HL-60 (cell line): ENCODE measurements at regions not wholly inside any gene's neighbourhood (a gene's known extent, or its start where the extent isn't known, plus 50 kb on each side); places are given as distances from the start of the nearest gene placed in this dataset.

Experiments
- DNase-seq, 2 experiments: peaks; one replicate each; pipeline ENCODE4 v3.0.0-alpha.2; 2010 to 2020; ENCODE audit warnings: low read depth in 1 of 2, low spot score in 1 of 2
- H3K27ac ChIP-seq: fragments of 250-450 bp; sonication (Bioruptor Pico); replicated peaks from 2 replicates; pipeline ENCODE4 v1.5.1; 2020; ENCODE audit warnings: mild to moderate bottlenecking, moderate library complexity
- H3K27me3 ChIP-seq: fragments of 250-450 bp; sonication (Bioruptor Pico); 2 replicates; pipeline ENCODE4 v1.5.1; 2021; ENCODE audit warnings: mild to moderate bottlenecking, moderate library complexity; ENCODE audit not compliant: insufficient read depth, poor library complexity, severe bottlenecking
- H3K4me3 ChIP-seq: replicated peaks from 2 replicates; pipeline ENCODE4 v1.5.1; 2011; ENCODE audit warnings: mild to moderate bottlenecking, control low read depth, low read length; ENCODE audit not compliant: insufficient read depth
- GABPA ChIP-seq: IDR thresholded peaks from 2 replicates; pipeline ENCODE4 v1.6.1; 2012; ENCODE audit warnings: low read depth
- POLR2AphosphoS5 ChIP-seq: IDR thresholded peaks from 2 replicates; pipeline ENCODE4 v1.6.1; 2012; ENCODE audit warnings: low read depth
- SPI1 ChIP-seq: IDR thresholded peaks from 2 replicates; pipeline ENCODE4 v1.6.1; 2012; ENCODE audit warnings: low read depth, mild to moderate bottlenecking, borderline replicate concordance
- TF ChIP-seq, protein P1 (sequence below): IDR thresholded peaks from one replicate; pipeline ENCODE4 v1.5.1; 2011; ENCODE audit warnings: low read length, control low read depth, inconsistent platforms; ENCODE audit not compliant: insufficient read depth
- TF ChIP-seq, protein P2 (sequence below): IDR thresholded peaks from 2 replicates; pipeline ENCODE4 v1.6.1; 2012; ENCODE audit warnings: low read depth; ENCODE audit not compliant: insufficient replicate concordance

DNA sequence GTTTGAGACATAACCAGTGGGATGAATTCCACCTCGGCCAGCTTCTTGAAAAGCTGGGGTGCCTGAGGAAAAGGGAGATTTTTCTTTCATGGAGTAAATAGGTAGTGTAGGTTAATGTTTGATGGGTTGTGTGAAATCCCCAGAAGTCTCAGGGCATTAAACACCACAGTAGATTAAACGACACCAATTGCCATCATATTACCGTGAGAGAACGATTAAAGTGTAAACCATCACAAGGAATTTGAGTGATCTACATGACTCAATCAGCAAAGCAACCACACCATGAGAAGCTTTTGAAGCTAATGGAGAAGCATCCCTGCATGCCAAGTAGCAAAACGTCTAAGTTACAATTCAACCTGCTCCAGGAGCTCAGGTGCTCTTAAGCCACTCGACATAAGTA lies 322.5 kb upstream of the GATB start:
- DNase-seq, result no peak
- no peak overlapping the region for H3K27ac ChIP-seq
- no peak overlapping the region for H3K4me3 ChIP-seq
- TF ChIP-seq, protein P1, sequence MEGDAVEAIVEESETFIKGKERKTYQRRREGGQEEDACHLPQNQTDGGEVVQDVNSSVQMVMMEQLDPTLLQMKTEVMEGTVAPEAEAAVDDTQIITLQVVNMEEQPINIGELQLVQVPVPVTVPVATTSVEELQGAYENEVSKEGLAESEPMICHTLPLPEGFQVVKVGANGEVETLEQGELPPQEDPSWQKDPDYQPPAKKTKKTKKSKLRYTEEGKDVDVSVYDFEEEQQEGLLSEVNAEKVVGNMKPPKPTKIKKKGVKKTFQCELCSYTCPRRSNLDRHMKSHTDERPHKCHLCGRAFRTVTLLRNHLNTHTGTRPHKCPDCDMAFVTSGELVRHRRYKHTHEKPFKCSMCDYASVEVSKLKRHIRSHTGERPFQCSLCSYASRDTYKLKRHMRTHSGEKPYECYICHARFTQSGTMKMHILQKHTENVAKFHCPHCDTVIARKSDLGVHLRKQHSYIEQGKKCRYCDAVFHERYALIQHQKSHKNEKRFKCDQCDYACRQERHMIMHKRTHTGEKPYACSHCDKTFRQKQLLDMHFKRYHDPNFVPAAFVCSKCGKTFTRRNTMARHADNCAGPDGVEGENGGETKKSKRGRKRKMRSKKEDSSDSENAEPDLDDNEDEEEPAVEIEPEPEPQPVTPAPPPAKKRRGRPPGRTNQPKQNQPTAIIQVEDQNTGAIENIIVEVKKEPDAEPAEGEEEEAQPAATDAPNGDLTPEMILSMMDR, result no peak
- H3K27me3 ChIP-seq, result no peaks in the 10 kb centered on the region

DNA sequence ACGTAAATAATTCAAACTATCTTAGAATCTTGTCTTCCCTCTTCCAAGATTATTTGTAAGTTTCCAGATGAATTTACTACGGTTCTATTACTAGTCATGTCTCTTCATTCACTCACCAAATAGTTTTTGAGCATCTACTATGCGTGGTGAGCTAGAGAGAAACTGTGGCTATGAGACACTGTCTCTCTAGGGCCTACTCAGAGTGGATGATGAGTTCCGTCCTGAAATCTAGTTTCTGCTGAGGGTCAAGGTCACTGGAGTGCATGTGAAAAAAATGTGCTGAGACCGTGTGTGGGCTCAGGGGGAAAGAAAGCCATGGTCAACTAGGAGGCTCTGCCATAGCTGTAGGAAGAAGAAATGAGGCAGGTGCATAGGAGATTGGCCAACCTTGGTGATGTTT lies 320.2 kb upstream of the GATB start:
- H3K27me3 ChIP-seq, result no peaks in the 10 kb centered on the region
- no peak for TF ChIP-seq GABPA
- no peak for TF ChIP-seq POLR2AphosphoS5
- TF ChIP-seq, protein P1, result no peak
- TF ChIP-seq, protein P2, sequence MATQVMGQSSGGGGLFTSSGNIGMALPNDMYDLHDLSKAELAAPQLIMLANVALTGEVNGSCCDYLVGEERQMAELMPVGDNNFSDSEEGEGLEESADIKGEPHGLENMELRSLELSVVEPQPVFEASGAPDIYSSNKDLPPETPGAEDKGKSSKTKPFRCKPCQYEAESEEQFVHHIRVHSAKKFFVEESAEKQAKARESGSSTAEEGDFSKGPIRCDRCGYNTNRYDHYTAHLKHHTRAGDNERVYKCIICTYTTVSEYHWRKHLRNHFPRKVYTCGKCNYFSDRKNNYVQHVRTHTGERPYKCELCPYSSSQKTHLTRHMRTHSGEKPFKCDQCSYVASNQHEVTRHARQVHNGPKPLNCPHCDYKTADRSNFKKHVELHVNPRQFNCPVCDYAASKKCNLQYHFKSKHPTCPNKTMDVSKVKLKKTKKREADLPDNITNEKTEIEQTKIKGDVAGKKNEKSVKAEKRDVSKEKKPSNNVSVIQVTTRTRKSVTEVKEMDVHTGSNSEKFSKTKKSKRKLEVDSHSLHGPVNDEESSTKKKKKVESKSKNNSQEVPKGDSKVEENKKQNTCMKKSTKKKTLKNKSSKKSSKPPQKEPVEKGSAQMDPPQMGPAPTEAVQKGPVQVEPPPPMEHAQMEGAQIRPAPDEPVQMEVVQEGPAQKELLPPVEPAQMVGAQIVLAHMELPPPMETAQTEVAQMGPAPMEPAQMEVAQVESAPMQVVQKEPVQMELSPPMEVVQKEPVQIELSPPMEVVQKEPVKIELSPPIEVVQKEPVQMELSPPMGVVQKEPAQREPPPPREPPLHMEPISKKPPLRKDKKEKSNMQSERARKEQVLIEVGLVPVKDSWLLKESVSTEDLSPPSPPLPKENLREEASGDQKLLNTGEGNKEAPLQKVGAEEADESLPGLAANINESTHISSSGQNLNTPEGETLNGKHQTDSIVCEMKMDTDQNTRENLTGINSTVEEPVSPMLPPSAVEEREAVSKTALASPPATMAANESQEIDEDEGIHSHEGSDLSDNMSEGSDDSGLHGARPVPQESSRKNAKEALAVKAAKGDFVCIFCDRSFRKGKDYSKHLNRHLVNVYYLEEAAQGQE, result no peak
- no peak for TF ChIP-seq SPI1
- H3K27ac ChIP-seq, result no peak overlapping the region
- no peak for DNase-seq
- no peak overlapping the region for H3K4me3 ChIP-seq

DNA sequence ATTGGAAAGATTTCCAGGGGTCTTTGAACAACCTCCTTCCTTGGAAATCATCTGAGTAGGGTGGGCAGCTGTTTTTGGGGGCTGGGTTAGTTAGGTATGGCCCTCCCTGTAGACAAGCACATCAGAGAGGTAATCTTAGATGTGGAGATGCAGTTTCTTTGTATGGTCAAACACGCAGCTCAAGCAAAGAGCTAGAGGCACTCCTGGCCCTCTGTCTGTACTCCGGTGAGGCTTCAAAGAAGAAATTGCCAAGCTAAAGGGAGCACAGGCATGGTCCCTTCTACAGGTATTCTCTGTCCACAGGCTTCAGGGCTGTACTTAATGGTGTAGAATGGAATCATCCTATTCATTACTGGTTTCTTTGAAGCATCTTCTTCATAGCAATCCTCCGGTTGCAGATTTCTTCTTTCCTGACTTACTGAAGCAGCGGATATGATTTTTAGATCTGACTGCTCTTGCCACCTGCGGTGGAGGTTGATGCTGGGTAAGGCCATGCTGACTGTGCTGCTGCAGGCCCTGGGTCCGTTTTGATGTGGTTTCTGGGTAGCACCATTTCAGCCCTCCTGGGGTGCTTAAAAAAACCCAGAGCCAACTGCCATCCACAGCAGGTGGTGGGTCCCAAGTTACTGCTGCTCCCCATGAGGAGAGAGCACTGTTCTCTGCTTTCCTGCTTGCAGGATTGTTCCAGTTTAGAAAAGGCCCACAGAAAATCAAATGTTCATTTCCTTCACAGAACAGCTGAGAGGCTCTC lies 318.9 kb upstream of the GATB start:
- no peak overlapping the region for H3K27ac ChIP-seq

More for the DNA sequence above, 318.9 kb upstream of the GATB start:
- TF ChIP-seq SPI1 (no peak), POLR2AphosphoS5 (no peak), GABPA (no peak)
- TF ChIP-seq, protein P2, result no peak
- TF ChIP-seq, protein P1, result no peak
- DNase-seq, result no peak
- Histone ChIP-seq H3K27me3 (no peaks in the 10 kb centered on the region), H3K4me3 (no peak overlapping the region)
